Neural progenitor cell (in vitro differentiated cells): ENCODE measurements at regions not wholly inside any gene's neighbourhood (a gene's known extent, or its start where the extent isn't known, plus 50 kb on each side); places are given as distances from the start of the nearest gene placed in this dataset.

Experiments used
- DNase-seq: peaks from one replicate; pipeline ENCODE4 v3.0.0-alpha.2; 2016; ENCODE audit warnings: low spot score
- H2AFZ ChIP-seq: fragments of 200-600 bp; sonication (generic); replicated peaks from 2 replicates; pipeline ENCODE4 v1.6.1; 2016; ENCODE audit warnings: antibody characterized with exemption
- H3F3A ChIP-seq: fragments of 200-600 bp; sonication (generic); 2 replicates; pipeline ENCODE4 v1.6.1; 2016; ENCODE audit warnings: antibody characterized with exemption, low read depth
- H3K27ac ChIP-seq: fragments of 200-600 bp; sonication (generic); 2 replicates; pipeline ENCODE4 v1.5.1; 2016; ENCODE audit warnings: mild to moderate bottlenecking
- H3K27me3 ChIP-seq: fragments of 200-600 bp; sonication (generic); 2 replicates; pipeline ENCODE4 v1.6.1; 2016; ENCODE audit warnings: mild to moderate bottlenecking, moderate library complexity
- H3K36me3 ChIP-seq: fragments of 200-600 bp; sonication (generic); 2 replicates; pipeline ENCODE4 v1.5.1; 2016
- H3K4me1 ChIP-seq: fragments of 200-600 bp; sonication (generic); 2 replicates; pipeline ENCODE4 v1.6.1; 2016; ENCODE audit warnings: mixed run types
- H3K4me2 ChIP-seq: fragments of 200-600 bp; sonication (generic); 2 replicates; pipeline ENCODE4 v1.6.1; 2016
- H3K4me3 ChIP-seq: fragments of 200-600 bp; sonication (generic); 2 replicates; pipeline ENCODE4 v1.5.1; 2016
- H3K79me2 ChIP-seq: fragments of 200-600 bp; sonication (generic); 2 replicates; pipeline ENCODE4 v1.6.1; 2016; ENCODE audit warnings: low read depth
- H3K9ac ChIP-seq: fragments of 200-600 bp; sonication (generic); 2 replicates; pipeline ENCODE4 v1.6.1; 2016
- H3K9me3 ChIP-seq: fragments of 200-600 bp; sonication (generic); 2 replicates; pipeline ENCODE4 v1.5.1; 2016; ENCODE audit warnings: low read depth
- H4K20me1 ChIP-seq: fragments of 200-600 bp; sonication (generic); 2 replicates; pipeline ENCODE4 v1.6.1; 2016; ENCODE audit warnings: low read depth
- H3K27ac Mint-ChIP-seq: 3 replicates; pipeline ENCODE4 v1.8.0; 2021; ENCODE audit warnings: mixed read lengths
- H3K27me3 Mint-ChIP-seq: 2 replicates; pipeline ENCODE4 v1.8.0; 2022; ENCODE audit warnings: low read depth, mild to moderate bottlenecking, inconsistent platforms, moderate library complexity, mixed read lengths; ENCODE audit not compliant: insufficient read depth
- H3K36me3 Mint-ChIP-seq: 3 replicates; pipeline ENCODE4 v1.8.0; 2021; ENCODE audit warnings: mixed read lengths
- H3K4me1 Mint-ChIP-seq: 3 replicates; pipeline ENCODE4 v1.8.0; 2021; ENCODE audit warnings: mixed read lengths
- H3K4me3 Mint-ChIP-seq: 3 replicates; pipeline ENCODE4 v1.8.0; 2021; ENCODE audit warnings: mild to moderate bottlenecking, moderate library complexity, mixed read lengths
- H3K9me3 Mint-ChIP-seq: 3 replicates; pipeline ENCODE4 v1.8.0; 2020; ENCODE audit warnings: mixed read lengths
- CTCF ChIP-seq: fragments of 200-600 bp; sonication (generic); IDR thresholded peaks from 2 replicates; pipeline ENCODE4 v1.5.1; 2017; ENCODE audit warnings: antibody characterized with exemption, mild to moderate bottlenecking
- EZH2 ChIP-seq: fragments of 200-600 bp; sonication (generic); IDR thresholded peaks from 2 replicates; pipeline ENCODE4 v1.6.1; 2017; ENCODE audit warnings: antibody characterized with exemption, mild to moderate bottlenecking, moderate library complexity
- EZH2phosphoT487 ChIP-seq: fragments of 200-600 bp; sonication (generic); IDR thresholded peaks from 2 replicates; pipeline ENCODE4 v1.6.1; 2017; ENCODE audit warnings: antibody characterized with exemption

- Histone ChIP-seq H3F3A (no peaks in the 10 kb centered on the region), H3K27me3 (no peaks in the 10 kb centered on the region), H4K20me1 (no peaks in the 10 kb centered on the region), H3K79me2 (no peaks in the 10 kb centered on the region), H3K4me2 (no peak overlapping the region), H3K9ac (no peak overlapping the region), H2AFZ (peak overlapping the region; percentile 57), H3K36me3 (no peaks in the 10 kb centered on the region), H3K4me1 (no peaks in the 10 kb centered on the region), H3K4me3 (no peak overlapping the region), H3K9me3 (no peaks in the 10 kb centered on the region), H3K27ac (no peak overlapping the region)
- no peaks in the 10 kb centered on the region for H3K27me3 Mint-ChIP-seq
- no peak for DNase-seq
- no peaks in the 10 kb centered on the region for H3K4me1 Mint-ChIP-seq
- peaks cover 6% of the 10 kb centered on the region for H3K9me3 Mint-ChIP-seq
- no peaks in the 10 kb centered on the region for H3K36me3 Mint-ChIP-seq
- no peak overlapping the region for H3K4me3 Mint-ChIP-seq
- TF ChIP-seq EZH2phosphoT487 (no peak), CTCF (no peak), EZH2 (no peak)
- H3K27ac Mint-ChIP-seq = no peak overlapping the region
These were observed 252.3 kb downstream of the CXCL12 start for GRCh38 chr10:44132361-44133289.

GRCh38 chr10:44126291-44126717 is 258.6 kb downstream of the CXCL12 start:
- H3K9ac ChIP-seq = no peak overlapping the region
- no peaks in the 10 kb centered on the region for H4K20me1 ChIP-seq
- no peak overlapping the region for H3K4me3 ChIP-seq
- no peak overlapping the region for H2AFZ ChIP-seq
- no peak overlapping the region for H3K4me2 ChIP-seq
- no peaks in the 10 kb centered on the region for H3K36me3 ChIP-seq
- no peaks in the 10 kb centered on the region for H3K9me3 ChIP-seq
- Mint-ChIP-seq H3K4me1 (no peaks in the 10 kb centered on the region), H3K9me3 (no peaks in the 10 kb centered on the region), H3K4me3 (no peak overlapping the region), H3K27ac (peak overlapping the region; percentile 50), H3K36me3 (no peaks in the 10 kb centered on the region), H3K27me3 (no peaks in the 10 kb centered on the region)
- TF ChIP-seq EZH2 = no peak
- TF ChIP-seq EZH2phosphoT487 = no peak
- TF ChIP-seq CTCF = no peak
- no peaks in the 10 kb centered on the region for H3K4me1 ChIP-seq
- H3F3A ChIP-seq = no peaks in the 10 kb centered on the region
- H3K79me2 ChIP-seq = no peaks in the 10 kb centered on the region
- DNase-seq = no peak
- H3K27ac ChIP-seq = no peak overlapping the region
- no peaks in the 10 kb centered on the region for H3K27me3 ChIP-seq

GRCh38 chr10:44125879-44126278 is 259.0 kb downstream of the CXCL12 start:
- TF ChIP-seq EZH2phosphoT487 = no peak
- no peak for TF ChIP-seq CTCF
- TF ChIP-seq EZH2 = no peak
- no peak overlapping the region for H3K27ac Mint-ChIP-seq
- Histone ChIP-seq H3K4me2 (no peak overlapping the region), H3K27ac (no peak overlapping the region), H3K4me1 (no peaks in the 10 kb centered on the region), H3K27me3 (no peaks in the 10 kb centered on the region), H3K36me3 (no peaks in the 10 kb centered on the region), H3F3A (no peaks in the 10 kb centered on the region), H3K9ac (no peak overlapping the region), H4K20me1 (no peaks in the 10 kb centered on the region), H3K79me2 (no peaks in the 10 kb centered on the region), H3K9me3 (no peaks in the 10 kb centered on the region), H2AFZ (no peak overlapping the region), H3K4me3 (no peak overlapping the region)
- no peaks in the 10 kb centered on the region for H3K4me1 Mint-ChIP-seq
- H3K4me3 Mint-ChIP-seq = no peak overlapping the region
- H3K9me3 Mint-ChIP-seq = no peaks in the 10 kb centered on the region
- no peak for DNase-seq
- no peaks in the 10 kb centered on the region for H3K36me3 Mint-ChIP-seq
- no peaks in the 10 kb centered on the region for H3K27me3 Mint-ChIP-seq
